Right renal cortex interstitium (tissue), 3 donors: ENCODE measurements at regions not wholly inside any gene's neighbourhood (a gene's known extent, or its start where the extent isn't known, plus 50 kb on each side); places are given as distances from the start of the nearest gene placed in this dataset.
A peak's percentile ranks its signal among the peaks of the same experiment; 100 is the strongest.
"Not testable (repeated sequence)": the region's sequence is repeated elsewhere in the genome, so short reads cannot be mapped to it uniquely, and the experiment has no call there.

Experiments used
- DNase-seq, 3 donors: peaks; one replicate each; pipeline ENCODE4 v3.0.0-alpha.2; 2013; ENCODE audit warnings: low read depth in 3 of 3, low spot score in 2 of 3

DNA sequence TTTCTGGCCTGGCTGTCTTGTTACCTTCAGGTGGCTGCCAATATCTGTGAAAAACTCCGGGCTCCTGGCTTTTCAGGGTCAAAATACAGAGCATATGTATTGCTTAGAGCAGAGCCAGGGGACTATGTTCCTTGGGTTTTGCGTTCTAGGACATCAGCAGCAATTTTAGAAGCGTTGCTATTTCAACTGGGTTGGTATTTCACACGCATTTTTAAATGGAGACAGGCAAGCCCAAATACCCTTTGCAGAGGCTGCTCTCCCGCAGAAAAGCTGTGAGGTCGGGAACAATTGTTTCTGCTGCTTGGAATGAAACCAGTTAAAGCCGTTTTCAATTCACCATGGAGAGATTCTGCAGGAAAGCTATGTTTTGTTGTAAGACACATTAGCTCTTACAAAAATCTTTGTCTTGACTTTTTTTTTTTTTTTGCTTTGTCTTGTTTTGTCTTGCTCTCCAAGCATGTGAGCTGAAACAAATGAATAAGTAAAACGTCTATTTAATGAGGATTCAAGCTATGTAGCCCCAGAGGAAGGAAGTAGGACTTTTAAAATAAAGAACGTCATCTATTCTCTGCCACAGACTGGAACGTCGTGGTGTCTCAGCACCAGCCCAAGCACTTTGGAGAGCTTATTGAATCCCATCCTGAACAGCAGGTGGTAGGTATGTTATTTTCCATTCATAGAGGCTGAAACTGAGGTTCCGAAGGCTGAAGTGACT, 181.0 kb upstream of the TBX3 start:
- DNase-seq, result no peak

DNA sequence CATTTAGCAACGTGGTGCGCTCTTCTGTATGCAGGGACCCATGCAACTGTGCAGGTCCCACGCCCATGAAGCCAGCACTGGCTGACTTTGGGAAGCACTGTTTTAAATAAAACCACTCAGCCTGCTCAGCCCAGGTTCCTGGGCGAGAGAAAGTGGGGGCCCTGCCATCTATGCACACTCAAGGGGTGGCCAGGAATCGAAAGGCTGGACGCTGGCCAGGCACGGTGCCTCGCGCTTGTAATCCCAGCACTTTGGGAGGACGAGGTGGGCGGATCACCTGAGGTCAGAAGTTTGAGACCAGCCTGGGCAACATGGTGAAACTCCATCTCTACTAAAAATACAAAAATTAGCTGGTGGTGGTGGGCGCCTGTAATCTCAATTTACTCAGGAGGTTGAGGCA, 179.9 kb upstream of the TBX3 start:
- no peak for DNase-seq

DNA sequence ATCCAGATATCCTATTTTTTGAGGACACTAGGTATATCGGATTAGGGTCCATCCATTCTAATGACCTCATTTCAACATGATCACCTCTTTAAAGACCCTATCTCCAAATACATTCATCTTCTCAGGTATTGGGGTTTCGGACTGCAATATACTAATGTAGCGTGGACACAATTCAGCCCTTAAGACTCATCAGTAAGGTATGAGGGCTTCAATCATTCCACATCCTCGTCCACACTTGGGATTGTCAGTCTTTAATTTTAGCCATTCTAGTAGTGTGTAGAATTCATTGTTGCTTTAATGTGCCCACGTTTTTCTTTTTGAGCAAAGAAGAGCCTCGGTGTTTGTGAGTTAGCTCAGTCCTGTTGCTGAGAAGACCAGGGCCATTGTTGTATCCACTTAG, 177.0 kb upstream of the TBX3 start:
- no peak for DNase-seq

DNA sequence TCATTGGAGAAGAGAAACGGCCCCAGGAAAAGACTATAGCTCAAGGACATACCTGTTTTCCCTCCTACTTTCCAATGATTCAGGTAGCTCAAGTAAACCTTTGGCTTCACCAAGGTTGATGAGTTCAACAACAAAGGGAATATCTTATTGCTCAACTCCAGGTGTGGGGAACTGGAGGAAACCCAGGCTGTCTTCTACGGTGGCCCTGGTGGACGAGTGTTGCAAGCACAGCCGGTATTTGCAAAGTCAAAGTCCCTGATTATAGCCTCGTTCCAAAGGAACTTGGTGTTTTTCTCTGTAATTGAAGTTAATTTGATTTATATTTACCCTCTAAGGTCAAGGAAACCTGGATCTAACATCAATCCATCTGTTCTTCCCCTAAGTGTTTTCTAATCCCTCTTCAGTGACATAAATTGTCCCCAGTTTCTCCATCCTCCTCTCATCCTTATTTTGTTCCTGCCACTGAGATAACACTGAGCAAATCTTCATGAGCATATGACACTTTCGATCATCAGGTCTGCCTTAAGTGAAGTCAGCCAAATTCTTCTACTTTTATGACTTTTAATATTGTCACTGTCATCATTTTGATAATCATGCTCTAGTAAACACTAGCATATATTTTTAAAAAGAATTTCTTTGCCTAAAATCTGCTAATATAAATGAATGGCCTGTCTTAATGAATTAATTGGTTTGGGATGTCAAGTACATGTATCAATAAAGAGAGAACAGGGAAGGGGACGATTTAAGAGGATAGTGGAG, 174.6 kb upstream of the TBX3 start:
- no peak for DNase-seq

- DNase-seq, result no peak
Measured at GRCh38 chr12:114855678-114856077, 171.7 kb upstream of the TBX3 start.

DNA sequence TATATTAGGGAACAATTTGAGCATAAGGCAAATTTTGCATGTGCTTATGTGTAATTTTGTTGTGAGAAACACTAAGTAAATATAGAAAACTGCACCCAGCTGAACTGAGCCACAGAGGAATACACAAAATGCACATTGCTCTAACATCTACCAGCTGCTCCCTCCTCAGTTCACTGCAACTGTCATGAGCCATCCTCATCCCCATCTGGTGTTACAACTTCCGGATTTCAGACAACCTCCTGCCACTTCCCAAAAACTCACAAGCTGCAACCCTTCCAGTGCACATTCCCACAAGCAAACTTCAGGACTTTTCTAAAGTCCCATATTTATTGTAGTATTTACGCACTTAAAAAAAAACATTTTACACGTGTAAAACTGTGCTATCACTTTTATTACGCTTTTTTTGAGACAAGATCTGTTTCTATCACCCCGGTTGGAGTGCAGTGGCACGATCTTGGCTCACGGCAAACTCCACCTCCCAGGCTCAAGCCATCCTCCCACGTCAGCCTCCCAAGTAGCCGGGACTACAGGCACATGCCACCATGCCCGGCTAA, 169.1 kb upstream of the TBX3 start:
- peak; percentile 44 to 52 (median 50) for DNase-seq

DNA sequence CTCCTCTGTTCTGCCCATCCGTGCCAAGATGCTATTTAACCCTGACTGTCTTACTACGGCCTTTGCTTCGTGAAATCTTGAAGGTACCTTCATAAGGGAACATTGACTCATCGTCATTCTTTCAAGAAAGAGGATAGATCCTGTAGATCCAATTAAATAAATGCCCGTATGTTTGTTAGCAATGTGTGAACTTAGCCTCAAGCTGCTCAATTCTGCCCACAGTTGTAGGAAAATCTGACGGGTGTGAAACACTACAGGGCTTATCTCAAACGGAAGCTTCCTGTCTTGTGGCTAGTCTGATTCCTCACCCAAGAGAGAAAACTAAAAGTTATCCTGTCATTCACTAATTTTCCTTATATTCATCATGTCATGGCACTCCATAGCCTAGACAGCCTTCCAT, 168.0 kb upstream of the TBX3 start:
- no peak for DNase-seq

DNA sequence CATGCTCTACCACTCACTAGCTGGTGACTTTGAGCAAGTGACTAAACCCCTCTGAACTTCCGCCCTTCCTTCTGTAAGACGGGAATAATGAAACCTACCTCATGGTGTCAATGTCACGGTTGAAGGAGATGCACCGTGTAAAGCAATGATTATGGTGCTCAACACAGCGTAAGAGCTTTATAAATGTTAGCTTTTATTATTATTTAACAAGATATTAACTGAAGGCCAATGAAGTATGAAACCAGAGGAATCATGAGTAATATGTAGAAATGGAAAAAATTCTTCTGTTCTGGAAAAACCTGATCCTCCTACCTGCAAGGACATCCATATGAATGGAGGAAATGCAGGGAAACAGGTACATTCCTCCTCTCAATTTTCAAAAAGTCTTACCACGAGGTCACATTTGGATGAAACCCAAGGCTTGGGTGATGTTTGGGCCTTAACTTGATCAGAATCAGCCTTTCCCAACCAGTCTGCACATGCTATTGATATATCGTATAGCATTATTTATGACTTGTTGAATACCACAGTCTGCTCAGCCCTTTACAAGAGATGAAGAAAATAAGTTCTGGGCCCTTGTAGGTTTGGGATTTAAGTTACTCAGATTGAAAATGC, 166.8 kb upstream of the TBX3 start:
- DNase-seq, result no peak

DNA sequence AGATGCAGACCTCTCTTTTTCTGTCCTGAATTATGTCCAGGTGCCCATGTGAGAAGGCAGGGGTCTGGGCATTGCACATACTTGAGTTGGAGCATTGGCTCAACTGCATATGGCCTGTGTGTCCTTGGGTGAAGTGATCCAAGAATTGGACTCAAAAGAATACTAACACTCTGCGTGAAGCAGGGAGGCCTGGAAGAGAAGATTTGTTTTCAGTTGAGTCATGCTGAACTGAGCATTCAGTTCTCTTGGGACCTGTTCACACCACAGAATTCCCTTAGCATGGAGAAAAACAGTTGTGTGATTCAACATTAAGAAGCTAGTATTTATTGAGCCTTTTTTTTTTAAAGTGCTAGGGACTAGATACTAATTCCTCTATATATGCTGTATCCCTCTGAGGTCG, 164.7 kb upstream of the TBX3 start:
- no peak for DNase-seq

DNA sequence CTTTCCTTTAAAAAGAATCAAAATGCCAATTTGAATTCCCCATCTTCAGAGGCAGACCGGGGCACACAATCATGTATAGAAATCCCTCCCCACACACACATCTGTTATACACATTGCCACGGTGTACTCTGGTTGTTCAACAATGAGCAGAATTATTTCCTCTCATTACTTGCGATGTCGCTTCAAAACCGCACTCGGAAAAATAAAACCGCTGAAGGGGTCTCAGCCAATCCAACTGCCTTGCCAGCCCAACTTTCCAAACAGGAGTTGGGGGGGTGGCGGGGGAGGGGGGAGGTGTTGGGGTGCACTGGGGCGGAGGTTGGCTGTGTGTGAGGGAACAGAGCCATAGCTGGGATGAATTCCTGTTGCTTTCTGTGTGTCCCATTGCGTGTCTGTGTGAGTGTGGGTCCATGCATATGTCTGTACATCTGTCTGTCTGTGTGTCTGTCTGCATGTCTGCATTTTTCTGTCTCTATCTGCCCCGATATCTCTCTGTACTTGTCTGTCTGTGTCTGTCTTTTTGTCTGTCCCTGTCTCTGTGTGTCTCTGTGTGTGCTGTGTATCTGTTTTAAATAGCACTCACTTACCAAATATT, 163.6 kb upstream of the TBX3 start:
- no peak for DNase-seq

GRCh38 chr12:114846771-114847170, 162.8 kb upstream of the TBX3 start:
- DNase-seq, result no peak

- no peak for DNase-seq
Measured at GRCh38 chr12:114841557-114842251, 157.7 kb upstream of the TBX3 start.

DNA sequence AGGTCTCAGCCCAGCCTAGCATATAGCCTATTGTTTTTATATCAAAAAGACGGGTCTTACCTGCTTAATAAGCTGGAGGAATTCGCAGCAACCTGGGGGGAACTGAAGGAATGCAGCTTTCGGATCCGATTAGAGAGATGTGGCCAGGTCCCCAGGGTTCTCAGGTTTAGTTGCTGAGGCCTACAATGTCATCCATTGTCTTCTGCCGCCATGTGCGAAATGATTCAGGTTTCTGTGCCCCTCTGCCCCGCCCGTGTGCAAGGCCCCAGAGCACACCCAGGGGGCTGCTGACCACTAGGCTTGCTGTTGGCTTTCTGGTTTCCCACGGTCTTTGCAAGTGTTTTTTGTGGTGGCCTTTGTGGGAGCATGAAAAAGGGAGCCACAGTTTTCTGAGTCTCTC, 154.5 kb upstream of the TBX3 start:
- DNase-seq, result no peak

DNA sequence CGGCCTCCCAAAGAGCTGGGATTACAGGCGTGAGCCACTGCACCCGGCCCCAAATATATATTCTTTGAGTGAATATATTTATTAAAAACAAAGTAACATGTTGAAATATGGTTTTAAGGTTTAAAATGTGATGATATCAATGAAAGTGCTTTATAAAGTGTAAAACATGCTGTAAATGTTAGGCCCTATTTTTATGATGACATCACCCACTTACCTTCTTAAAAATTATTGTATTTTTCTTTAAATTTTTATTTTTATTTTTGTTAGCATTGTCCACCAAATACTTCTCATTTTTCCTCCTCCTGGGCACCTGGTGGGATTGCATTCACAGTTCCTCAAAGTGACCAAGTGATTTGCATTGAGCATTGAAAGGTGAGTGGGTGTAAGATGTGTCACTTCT, 152.6 kb upstream of the TBX3 start:
- DNase-seq, result no peak

- no peak for DNase-seq
Measured at GRCh38 chr12:114835031-114835430, 151.1 kb upstream of the TBX3 start.

- DNase-seq, result no peak
Measured at GRCh38 chr12:114834621-114835020, 150.6 kb upstream of the TBX3 start.

GRCh38 chr12:114829833-114830232, 145.9 kb upstream of the TBX3 start:
- DNase-seq, result no peak

DNA sequence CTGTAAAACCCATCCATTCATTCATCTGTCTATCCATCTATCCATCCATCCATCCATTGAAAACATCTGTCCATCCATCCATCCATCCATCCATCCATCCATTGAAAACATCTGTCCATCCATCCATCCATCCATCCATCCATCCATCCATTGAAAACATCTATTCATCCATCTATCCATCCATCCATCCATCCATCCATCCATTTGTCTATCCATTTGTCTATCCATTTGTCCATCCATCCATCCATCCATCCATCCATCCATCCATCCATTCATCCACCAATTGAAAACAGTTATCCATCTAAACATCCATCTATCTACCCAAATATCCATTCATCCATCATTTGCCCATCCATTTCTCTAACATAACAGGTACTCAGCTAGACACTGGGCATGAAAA, 145.3 kb upstream of the TBX3 start:
- DNase-seq, result not testable (repeated sequence)

- DNase-seq, result no peak
Measured at GRCh38 chr12:114827461-114827860, 143.5 kb upstream of the TBX3 start.

GRCh38 chr12:114826244-114826643, 142.3 kb upstream of the TBX3 start:
- DNase-seq, result no peak

DNA sequence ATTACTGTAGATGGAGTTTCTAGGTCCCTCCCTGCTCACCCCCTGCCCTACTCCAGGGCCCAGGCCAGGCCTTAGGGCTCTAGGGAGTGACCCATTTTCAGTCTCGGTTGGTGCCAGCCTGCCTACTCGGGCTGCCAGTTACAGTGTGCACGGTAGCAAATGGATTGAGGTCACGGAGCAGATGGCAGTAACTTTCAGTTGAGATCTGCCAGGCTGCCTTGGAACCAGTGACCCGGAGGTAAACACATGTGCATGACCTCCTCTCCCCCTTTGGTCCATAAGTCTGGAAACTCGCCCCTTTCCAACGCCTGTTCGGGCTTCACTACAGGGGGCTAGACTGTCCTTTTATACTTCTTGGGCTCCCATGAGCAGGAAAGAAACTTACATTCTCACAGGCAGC, 139.7 kb upstream of the TBX3 start:
- no peak for DNase-seq
